Limb (tissue), 2 donors: ENCODE measurements at regions not wholly inside any gene's neighbourhood (a gene's known extent, or its start where the extent isn't known, plus 50 kb on each side); places are given as distances from the start of the nearest gene placed in this dataset.
"Not testable (repeated sequence)": the region's sequence is repeated elsewhere in the genome, so short reads cannot be mapped to it uniquely, and the experiment has no call there.

Experiments
- DNase-seq, 2 donors: peaks; one replicate each; pipeline ENCODE4 v3.0.0-alpha.2; 2016; ENCODE audit errors: extremely low spot score in 2 of 2

- DNase-seq: no peak
Observed at GRCh38 chrX:25819879-25820278, 318.3 kb upstream of the MAGEB18 start.

- DNase-seq: no peak
Observed at GRCh38 chrX:25851141-25851540, 287.0 kb upstream of the MAGEB18 start.

- DNase-seq: no peak
Observed at GRCh38 chrX:25853002-25853479, 285.1 kb upstream of the MAGEB18 start.

- DNase-seq: no peak
Observed at GRCh38 chrX:25858273-25858880, 279.8 kb upstream of the MAGEB18 start.

- DNase-seq: no peak
Observed at GRCh38 chrX:25860322-25860721, 277.8 kb upstream of the MAGEB18 start.

- no peak for DNase-seq
Observed at GRCh38 chrX:25869761-25870160, 268.4 kb upstream of the MAGEB18 start.

- no peak for DNase-seq
Observed at GRCh38 chrX:25872786-25873185, 265.4 kb upstream of the MAGEB18 start.

- DNase-seq: no peak
Observed at GRCh38 chrX:25873196-25873595, 264.9 kb upstream of the MAGEB18 start.

- DNase-seq: no peak
Observed at GRCh38 chrX:25878806-25879205, 259.3 kb upstream of the MAGEB18 start.

- not testable (repeated sequence) for DNase-seq
Observed at GRCh38 chrX:25882503-25882902, 255.6 kb upstream of the MAGEB18 start.

- no peak for DNase-seq
Observed at GRCh38 chrX:25897758-25898157, 240.4 kb upstream of the MAGEB18 start.

GRCh38 chrX:25905728-25906127 is 232.4 kb upstream of the MAGEB18 start:
- DNase-seq: not testable (repeated sequence)

- no peak for DNase-seq
Observed at GRCh38 chrX:25925946-25926345, 212.2 kb upstream of the MAGEB18 start.

GRCh38 chrX:25928316-25928715 is 209.8 kb upstream of the MAGEB18 start:
- no peak for DNase-seq

- DNase-seq: no peak
Observed at GRCh38 chrX:25941087-25941486, 197.1 kb upstream of the MAGEB18 start.

- no peak for DNase-seq
Observed at GRCh38 chrX:25941559-25942250, 196.4 kb upstream of the MAGEB18 start.

GRCh38 chrX:25968920-25969319 is 169.2 kb upstream of the MAGEB18 start:
- no peak for DNase-seq

- no peak for DNase-seq
Observed at GRCh38 chrX:25976683-25977310, 161.3 kb upstream of the MAGEB18 start.

GRCh38 chrX:25998687-25999086 is 139.5 kb upstream of the MAGEB18 start:
- no peak for DNase-seq

- no peak for DNase-seq
Observed at GRCh38 chrX:26007462-26007861, 130.7 kb upstream of the MAGEB18 start.

- DNase-seq: no peak
Observed at GRCh38 chrX:26008042-26008441, 130.1 kb upstream of the MAGEB18 start.

GRCh38 chrX:26008691-26009090 is 129.5 kb upstream of the MAGEB18 start:
- no peak for DNase-seq

- no peak for DNase-seq
Observed at GRCh38 chrX:26019386-26019785, 118.8 kb upstream of the MAGEB18 start.
